K562 (cell line): ENCODE measurements at regions not wholly inside any gene's neighbourhood (a gene's known extent, or its start where the extent isn't known, plus 50 kb on each side); places are given as distances from the start of the nearest gene placed in this dataset.

Experiments
- ARHGAP35 ChIP-seq: fragments of 450-650 bp; IDR thresholded peaks from 2 replicates; pipeline ENCODE4 v1.6.1; 2018; ENCODE audit not compliant: partially characterized antibody
- ARID2 ChIP-seq: fragments of 450-650 bp; IDR thresholded peaks from 2 replicates; pipeline ENCODE4 v1.6.1; 2017; ENCODE audit warnings: antibody characterized with exemption, mild to moderate bottlenecking
- E2F6 ChIP-seq, 2 experiments: IDR thresholded peaks; 2 replicates each; pipeline ENCODE4 v1.6.1; 2011; ENCODE audit warnings: borderline replicate concordance in 1 of 2, control low read depth in 1 of 2, low read depth in 1 of 2, low read length in 1 of 2, mild to moderate bottlenecking in 1 of 2, mixed read lengths in 1 of 2, moderate library complexity in 1 of 2; ENCODE audit not compliant: insufficient read depth in 1 of 2, insufficient read length in 1 of 2, poor library complexity in 1 of 2, severe bottlenecking in 1 of 2; ENCODE audit errors: extremely low read depth in 1 of 2
- ETV5 ChIP-seq: sonication (generic); formaldehyde crosslinking; IDR thresholded peaks from 2 replicates; pipeline ENCODE4 v1.4.0; 2020; ENCODE audit warnings: low read depth, mild to moderate bottlenecking, missing genetic modification reagents
- FOXP4 ChIP-seq: sonication (generic); formaldehyde crosslinking; IDR thresholded peaks from 2 replicates; pipeline ENCODE4 v1.8.0; 2022; ENCODE audit warnings: mild to moderate bottlenecking, missing genetic modification reagents, borderline replicate concordance
- HDAC8 ChIP-seq: fragments of 450-650 bp; IDR thresholded peaks from 2 replicates; pipeline ENCODE4 v1.6.1; 2016; ENCODE audit warnings: mild to moderate bottlenecking, missing genetic modification characterization, moderate library complexity, missing compliant biosample characterization
- MAFF ChIP-seq: IDR thresholded peaks from 2 replicates; pipeline ENCODE4 v1.6.1; 2012; ENCODE audit warnings: low read length, improper control_type of control experiment
- NR2F6 ChIP-seq: fragments of 450-650 bp; formaldehyde crosslinking; IDR thresholded peaks from 2 replicates; pipeline ENCODE4 v1.4.0; 2020; ENCODE audit warnings: mild to moderate bottlenecking
- RBM34 ChIP-seq: fragments of 200-400 bp; formaldehyde crosslinking; IDR thresholded peaks from 2 replicates; pipeline ENCODE4 v1.6.1; 2018; ENCODE audit warnings: low read length, borderline replicate concordance; ENCODE audit not compliant: insufficient read depth
- RBM39 ChIP-seq: fragments of 200-400 bp; formaldehyde crosslinking; optimal IDR thresholded peaks from 2 replicates; pipeline ENCODE3; 2018; ENCODE audit warnings: low read depth, low read length
- SP1 ChIP-seq: sonication (generic); formaldehyde crosslinking; IDR thresholded peaks from 2 replicates; pipeline ENCODE4 v1.8.1; 2022; ENCODE audit warnings: mild to moderate bottlenecking, missing genetic modification reagents
- SRF ChIP-seq, 2 experiments: fragments of 250-450, 450-650 bp in 1 of 2; sonication (Bioruptor Pico) in 1 of 2; sonication (generic) in 1 of 2; formaldehyde crosslinking; IDR thresholded peaks; 2 replicates each; pipeline versions ENCODE4 v1.5.0 to v1.5.1; 2020 to 2022; ENCODE audit warnings: mild to moderate bottlenecking in 1 of 2, missing genetic modification reagents in 1 of 2
- TARDBP ChIP-seq: fragments of 450-650 bp; IDR thresholded peaks from 2 replicates; pipeline ENCODE4 v1.6.1; 2016
- ZNF384 ChIP-seq: IDR thresholded peaks from 2 replicates; pipeline ENCODE4 v1.6.1; 2012; ENCODE audit warnings: low read depth, low read length, improper control_type of control experiment
- TF ChIP-seq, protein P1 (sequence below): fragments of 250-450 bp; sonication (Bioruptor Pico); IDR thresholded peaks from 2 replicates; pipeline ENCODE4 v1.8.0; 2022; ENCODE audit warnings: moderate library complexity, mild to moderate bottlenecking, inconsistent platforms
- TF ChIP-seq, protein P2 (sequence below): fragments of 450-650 bp; IDR thresholded peaks from 2 replicates; pipeline ENCODE4 v1.6.1; 2016; ENCODE audit warnings: low read depth

DNA sequence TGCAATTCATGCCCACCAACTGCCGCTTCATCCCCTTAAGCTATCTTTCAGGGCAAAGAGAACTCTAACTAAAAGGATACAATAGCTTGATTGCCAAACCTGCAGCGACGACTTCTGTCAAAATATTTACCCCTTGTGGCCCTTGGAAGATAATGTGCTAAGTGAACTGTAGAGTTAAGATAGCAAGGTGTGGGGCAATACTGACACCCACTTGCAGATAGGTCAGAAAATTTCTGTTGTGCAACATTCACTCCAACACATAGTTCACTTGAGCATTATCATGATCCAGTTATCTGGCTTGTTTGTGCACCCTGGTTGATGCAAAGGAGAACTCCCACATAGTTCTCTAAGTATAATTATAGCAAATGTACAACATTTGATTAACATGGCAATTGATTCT lies 55.6 kb downstream of the RHOXF2B start (continued):
- TF ChIP-seq, protein P1, sequence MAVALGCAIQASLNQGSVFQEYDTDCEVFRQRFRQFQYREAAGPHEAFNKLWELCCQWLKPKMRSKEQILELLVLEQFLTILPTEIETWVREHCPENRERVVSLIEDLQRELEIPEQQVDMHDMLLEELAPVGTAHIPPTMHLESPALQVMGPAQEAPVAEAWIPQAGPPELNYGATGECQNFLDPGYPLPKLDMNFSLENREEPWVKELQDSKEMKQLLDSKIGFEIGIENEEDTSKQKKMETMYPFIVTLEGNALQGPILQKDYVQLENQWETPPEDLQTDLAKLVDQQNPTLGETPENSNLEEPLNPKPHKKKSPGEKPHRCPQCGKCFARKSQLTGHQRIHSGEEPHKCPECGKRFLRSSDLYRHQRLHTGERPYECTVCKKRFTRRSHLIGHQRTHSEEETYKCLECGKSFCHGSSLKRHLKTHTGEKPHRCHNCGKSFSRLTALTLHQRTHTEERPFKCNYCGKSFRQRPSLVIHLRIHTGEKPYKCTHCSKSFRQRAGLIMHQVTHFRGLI (CRISPR knock-in tag), result no peak
- TF ChIP-seq, protein P2, sequence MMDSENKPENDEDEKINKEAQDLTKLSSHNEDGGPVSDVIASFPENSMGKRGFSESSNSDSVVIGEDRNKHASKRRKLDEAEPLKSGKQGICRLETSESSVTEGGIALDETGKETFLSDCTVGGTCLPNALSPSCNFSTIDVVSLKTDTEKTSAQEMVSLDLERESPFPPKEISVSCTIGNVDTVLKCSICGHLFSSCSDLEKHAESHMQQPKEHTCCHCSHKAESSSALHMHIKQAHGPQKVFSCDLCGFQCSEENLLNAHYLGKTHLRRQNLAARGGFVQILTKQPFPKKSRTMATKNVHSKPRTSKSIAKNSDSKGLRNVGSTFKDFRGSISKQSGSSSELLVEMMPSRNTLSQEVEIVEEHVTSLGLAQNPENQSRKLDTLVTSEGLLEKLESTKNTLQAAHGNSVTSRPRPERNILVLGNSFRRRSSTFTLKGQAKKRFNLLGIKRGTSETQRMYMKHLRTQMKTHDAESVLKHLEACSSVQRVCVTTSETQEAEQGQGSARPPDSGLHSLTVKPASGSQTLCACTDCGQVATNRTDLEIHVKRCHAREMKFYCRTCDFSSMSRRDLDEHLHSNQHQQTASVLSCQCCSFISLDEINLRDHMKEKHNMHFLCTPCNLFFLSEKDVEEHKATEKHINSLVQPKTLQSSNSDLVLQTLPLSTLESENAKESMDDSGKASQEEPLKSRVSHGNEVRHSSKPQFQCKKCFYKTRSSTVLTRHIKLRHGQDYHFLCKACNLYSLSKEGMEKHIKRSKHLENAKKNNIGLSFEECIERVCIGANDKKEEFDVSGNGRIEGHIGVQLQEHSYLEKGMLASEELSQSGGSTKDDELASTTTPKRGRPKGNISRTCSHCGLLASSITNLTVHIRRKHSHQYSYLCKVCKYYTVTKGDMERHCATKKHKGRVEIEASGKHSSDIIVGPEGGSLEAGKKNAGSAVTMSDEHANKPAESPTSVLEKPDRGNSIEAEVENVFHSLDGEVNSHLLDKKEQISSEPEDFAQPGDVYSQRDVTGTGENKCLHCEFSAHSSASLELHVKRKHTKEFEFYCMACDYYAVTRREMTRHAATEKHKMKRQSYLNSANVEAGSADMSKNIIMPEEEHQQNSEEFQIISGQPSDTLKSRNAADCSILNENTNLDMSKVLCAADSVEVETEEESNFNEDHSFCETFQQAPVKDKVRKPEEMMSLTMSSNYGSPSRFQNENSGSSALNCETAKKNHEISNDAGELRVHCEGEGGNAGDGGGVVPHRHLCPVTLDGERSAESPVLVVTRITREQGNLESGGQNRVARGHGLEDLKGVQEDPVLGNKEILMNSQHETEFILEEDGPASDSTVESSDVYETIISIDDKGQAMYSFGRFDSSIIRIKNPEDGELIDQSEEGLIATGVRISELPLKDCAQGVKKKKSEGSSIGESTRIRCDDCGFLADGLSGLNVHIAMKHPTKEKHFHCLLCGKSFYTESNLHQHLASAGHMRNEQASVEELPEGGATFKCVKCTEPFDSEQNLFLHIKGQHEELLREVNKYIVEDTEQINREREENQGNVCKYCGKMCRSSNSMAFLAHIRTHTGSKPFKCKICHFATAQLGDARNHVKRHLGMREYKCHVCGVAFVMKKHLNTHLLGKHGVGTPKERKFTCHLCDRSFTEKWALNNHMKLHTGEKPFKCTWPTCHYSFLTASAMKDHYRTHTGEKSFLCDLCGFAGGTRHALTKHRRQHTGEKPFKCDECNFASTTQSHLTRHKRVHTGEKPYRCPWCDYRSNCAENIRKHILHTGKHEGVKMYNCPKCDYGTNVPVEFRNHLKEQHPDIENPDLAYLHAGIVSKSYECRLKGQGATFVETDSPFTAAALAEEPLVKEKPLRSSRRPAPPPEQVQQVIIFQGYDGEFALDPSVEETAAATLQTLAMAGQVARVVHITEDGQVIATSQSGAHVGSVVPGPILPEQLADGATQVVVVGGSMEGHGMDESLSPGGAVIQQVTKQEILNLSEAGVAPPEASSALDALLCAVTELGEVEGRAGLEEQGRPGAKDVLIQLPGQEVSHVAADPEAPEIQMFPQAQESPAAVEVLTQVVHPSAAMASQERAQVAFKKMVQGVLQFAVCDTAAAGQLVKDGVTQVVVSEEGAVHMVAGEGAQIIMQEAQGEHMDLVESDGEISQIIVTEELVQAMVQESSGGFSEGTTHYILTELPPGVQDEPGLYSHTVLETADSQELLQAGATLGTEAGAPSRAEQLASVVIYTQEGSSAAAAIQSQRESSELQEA, result no peak
- TF ChIP-seq TARDBP (no peak), MAFF (no peak), ARHGAP35 (no peak), ZNF384 (no peak), ETV5 (CRISPR knock-in tag) (no peak), ARID2 (no peak), FOXP4 (CRISPR knock-in tag) (no peak), RBM34 (no peak), E2F6 (IDR thresholded peaks at IDR 0.05; ENCODE audit: borderline replicate concordance in 1 of 2, extremely low read depth in 1 of 2, insufficient read depth in 1 of 2, insufficient read length in 1 of 2, low read depth in 1 of 2, low read length in 1 of 2, poor library complexity in 1 of 2, severe bottlenecking in 1 of 2) (no peak), SRF (CRISPR knock-in tag; IDR thresholded peaks at IDR 0.05) (no peak), SP1 (CRISPR knock-in tag) (no peak), HDAC8 (tag) (no peak), RBM39 (no peak), NR2F6 (CRISPR knock-in tag) (no peak)
